GM21526 (cell line): ENCODE measurements at regions not wholly inside any gene's neighbourhood (a gene's known extent, or its start where the extent isn't known, plus 50 kb on each side); places are given as distances from the start of the nearest gene placed in this dataset.

Experiments
- ATAC-seq: cut with Tn5 transposase; IDR thresholded peaks from one replicate; pipeline ENCODE4 v1.9.1; 2021; ENCODE audit warnings: moderate library complexity; ENCODE audit not compliant: unreplicated experiment, low FRiP score

DNA sequence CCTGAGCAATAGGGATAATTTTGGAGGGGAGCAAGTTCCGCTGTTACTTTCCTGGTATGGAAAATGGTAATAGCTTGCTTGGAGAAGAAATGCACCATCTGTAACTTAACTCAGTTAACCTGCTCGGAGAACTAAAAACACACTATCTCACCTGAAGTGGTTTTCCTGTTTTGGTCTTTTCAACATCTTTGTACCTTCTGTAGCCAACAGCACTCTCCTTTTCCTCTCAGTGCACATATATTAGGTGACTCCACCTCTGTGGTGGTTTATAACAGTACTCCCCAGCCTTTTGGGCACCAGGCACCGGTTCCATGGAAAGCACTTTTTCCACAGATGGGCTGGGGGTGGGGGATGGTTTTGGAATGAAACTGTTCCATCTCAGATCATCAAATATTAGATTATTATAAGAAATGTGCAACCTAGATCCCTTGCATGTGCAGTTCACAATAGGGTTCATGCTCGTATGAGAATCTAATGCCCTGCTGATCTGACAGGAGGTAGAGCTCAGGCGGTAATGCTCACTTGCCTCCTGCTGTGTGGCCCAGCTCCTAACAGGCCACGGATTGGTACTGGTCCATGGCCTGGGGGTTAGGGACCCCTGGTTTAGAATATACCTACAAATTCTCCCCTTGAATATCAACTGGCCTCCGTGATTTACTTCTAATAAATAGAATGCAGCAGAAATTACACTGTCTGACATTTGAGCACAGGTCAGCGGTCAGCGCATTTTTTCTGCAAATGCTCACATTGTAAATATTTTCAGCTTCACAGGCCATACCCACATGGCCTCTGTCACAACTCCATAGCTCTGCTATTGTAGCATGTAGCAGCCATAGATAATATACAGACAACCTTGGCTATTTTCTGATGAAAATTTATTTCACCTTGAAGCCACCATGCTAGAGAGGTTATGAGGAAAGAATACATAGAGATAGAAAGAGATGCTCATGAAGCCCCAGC lies 83.8 kb upstream of the SUCLG2 start:
- ATAC-seq = no peak

DNA sequence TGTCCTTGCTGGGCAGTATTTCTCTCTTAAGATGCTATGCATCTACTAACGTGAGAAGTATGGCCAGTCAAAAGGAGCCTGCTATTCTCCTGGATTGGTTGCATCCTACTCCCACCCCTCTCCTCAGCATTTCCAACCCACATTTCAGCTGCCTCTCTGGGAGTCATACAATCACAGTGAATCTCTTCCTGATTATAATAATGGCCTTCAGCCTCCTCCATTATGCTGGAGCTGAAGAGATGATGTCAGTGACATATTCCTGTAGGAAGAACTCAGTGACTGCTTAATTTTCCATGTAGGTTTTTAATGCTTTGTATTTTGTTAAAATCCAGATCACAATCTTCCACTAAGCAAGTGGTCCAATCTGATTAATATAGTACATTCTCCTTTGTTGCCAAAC lies 82.7 kb upstream of the SUCLG2 start:
- ATAC-seq = no peak

DNA sequence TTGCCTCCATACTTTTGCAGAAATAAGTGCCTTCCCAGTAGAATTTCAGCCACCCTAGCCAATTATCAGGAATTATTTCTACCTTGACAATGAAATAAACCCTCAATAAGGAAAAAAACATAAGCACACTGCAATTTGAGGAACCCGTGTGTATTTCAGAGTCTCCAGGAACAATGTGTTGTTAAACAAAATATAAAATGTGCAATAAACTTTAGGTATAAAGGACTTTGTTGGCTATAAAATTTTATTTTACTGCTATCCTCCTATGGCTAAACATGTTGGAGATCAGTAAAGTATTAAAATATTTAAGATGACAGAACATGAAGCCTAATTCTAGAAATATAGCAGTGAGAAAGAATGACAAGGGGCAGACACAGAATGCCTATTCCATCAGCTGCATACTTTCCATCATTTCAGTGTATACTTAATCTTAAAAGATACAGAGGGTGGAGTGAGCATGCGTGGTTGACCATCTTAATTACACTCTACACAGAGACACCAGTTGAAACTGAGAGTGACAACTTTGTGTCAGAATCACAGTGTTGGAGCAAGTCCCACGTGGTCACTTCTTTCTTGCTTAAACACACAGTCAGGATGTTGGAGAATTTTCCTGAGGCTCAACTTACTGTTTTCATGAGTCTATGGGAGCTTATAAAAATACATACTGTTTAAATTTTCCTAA lies 79.0 kb upstream of the SUCLG2 start:
- ATAC-seq = no peak

DNA sequence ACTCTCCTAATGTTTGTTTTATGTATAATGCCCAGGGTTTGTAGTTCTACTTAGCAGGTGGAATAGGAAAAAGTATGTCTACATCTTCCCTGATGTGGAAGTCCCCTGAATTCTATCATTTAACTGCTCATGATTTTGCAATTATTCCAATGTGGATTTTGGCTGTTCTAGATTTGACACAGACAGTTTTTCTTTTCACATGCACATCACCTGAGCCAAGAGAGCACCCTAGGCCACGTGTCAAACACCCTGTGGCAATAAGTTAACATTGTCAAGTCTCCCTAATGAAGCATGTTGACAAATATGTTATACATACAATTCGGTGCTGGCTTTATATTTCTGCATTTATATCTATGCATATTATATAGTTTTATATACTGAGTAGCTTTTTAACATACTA lies 70.0 kb upstream of the SUCLG2 start:
- ATAC-seq = no peak

DNA sequence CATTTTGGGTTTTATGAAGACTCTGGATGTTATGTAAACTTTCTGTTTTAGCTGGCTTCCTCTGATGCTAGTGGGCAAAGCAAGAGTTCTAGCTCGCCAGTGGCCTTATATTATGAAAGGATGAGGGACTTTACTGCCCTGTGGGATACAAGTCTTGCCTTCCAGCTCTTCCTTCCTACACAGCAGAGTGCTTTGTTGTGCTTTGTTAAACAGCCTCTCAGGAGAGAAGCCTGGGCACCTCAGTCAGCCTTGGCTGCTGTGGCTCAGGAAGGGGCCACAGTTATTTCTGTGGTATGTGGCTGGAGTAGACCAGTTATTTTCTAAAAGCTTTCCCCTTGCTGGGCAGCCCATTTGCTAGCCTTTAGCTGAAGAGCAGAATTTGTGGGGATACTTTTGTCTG lies 69.5 kb upstream of the SUCLG2 start:
- ATAC-seq = no peak

- no peak for ATAC-seq
Observed at GRCh38 chr3:67719333-67719732, 64.9 kb upstream of the SUCLG2 start.

- ATAC-seq = no peak
Observed at GRCh38 chr3:67715971-67716370, 61.6 kb upstream of the SUCLG2 start.

DNA sequence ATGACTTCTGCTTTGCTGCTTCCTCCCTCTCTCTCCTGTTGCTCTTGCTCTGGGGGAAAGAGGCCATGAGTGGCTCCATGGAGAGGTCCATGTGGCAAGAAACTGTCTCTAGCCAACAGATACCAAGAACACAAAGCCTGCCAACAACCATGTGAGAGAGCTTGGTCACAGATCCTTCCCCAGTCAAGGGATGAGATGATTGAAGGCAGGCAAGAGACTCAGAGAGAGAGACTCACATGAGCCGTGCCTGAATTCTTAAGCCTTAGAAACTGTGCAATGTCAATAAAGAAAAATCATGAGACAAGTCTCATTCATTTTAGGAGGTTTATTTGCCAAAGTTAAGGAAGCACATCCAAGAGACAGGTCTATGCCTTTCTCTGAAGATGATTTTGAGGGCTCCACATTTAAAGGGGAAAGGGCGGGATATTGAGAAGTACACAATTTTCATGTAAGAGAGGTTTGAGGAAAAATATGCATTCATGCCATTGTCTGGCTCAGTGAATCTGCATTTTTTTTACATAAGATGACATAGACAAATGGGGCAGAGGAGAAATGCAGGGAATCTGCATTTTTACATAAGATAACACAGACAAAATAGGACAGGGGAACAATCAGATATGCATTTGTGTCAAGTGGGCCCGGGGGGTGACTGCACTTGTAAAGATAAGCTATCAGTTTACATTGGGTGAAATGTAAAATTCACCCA lies 59.5 kb upstream of the SUCLG2 start:
- ATAC-seq = no peak

GRCh38 chr3:67712259-67712658 lies 57.8 kb upstream of the SUCLG2 start:
- no peak for ATAC-seq

DNA sequence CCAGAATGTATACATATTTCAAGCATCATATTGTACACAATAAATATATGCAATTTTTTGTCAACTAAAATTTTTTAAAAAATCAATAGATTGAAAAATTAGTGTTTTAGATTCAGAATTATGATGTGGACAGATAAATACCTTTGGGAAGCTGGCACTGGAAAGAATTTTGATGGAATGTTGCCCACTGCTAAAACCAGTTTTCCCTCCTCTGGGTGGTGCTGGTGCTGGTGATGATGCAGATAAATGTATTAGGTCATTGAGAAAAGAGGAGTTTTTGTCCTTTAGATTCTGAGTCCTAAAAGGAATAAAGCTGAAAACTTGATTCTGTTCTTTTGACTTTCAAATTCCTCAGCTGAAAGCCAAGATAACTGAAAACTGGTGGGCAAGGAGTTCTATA lies 56.0 kb upstream of the SUCLG2 start:
- ATAC-seq = no peak

DNA sequence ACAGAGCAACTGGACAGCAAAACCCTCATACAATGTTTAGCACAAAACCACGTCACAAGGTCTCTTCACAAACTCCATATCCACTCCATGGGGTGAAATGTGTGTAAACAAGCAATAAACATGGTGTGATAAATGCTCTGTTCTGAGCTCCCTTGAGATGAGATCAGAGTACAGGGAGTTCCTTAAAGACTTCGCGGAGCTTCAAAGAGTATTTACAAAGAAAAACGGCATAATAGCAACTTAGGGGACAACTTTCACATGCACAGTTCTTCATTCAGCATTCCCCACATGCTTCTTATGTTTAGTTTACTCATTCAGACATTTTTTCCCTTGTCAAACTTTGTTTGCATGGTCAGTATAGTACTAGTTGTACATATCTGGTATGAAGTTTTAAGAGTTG lies 52.5 kb upstream of the SUCLG2 start:
- ATAC-seq = no peak

DNA sequence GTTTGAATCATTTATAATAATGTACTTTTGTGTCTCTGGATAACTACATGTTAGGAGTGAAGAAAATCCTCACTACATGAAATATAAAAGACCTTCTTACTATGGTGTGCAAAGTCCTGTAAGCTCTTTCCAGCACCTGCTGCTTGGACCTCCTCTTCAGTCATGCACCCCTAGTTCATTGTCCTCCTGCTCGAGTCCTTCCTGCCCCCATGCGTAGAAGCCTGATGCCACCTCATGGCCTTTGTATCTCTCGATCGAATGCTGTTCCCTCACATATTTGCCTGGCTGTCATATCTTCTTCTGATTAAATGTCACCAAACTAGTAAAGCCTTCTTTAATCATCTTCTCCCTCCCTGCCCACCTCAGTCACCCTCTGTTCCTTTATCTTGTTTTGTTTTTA lies 49.9 kb upstream of the SUCLG2 start:
- ATAC-seq = no peak
